H1 (cell line): ENCODE measurements at regions not wholly inside any gene's neighbourhood (a gene's known extent, or its start where the extent isn't known, plus 50 kb on each side); places are given as distances from the start of the nearest gene placed in this dataset.

Experiments used
- BCL11A ChIP-seq, 2 experiments: IDR thresholded peaks; one replicate each; pipeline ENCODE4 v1.6.1; 2011; ENCODE audit warnings: low read depth in 2 of 2, low read length in 2 of 2, mild to moderate bottlenecking in 2 of 2
- CBX5 ChIP-seq: fragments of 300-800, 300-1000 bp; sonication (generic); IDR thresholded peaks from 2 replicates; pipeline ENCODE4 v1.7.1; 2016; ENCODE audit warnings: antibody characterized with exemption, low read length, low read depth
- CEBPB ChIP-seq: IDR thresholded peaks from 2 replicates; pipeline ENCODE4 v1.6.1; 2012; ENCODE audit warnings: low read depth, low read length
- CTCF ChIP-seq, 3 experiments: IDR thresholded peaks; 1 replicate in 2 of 3; 2 replicates in 1 of 3; pipeline versions ENCODE4 v1.5.1 to v1.6.1; 2011; ENCODE audit warnings: low read length in 3 of 3, mild to moderate bottlenecking in 3 of 3, inconsistent platforms in 2 of 3, low read depth in 1 of 3, moderate library complexity in 1 of 3; ENCODE audit not compliant: insufficient read depth in 1 of 3; ENCODE audit errors: control extremely low read depth in 1 of 3
- SIN3A ChIP-seq, 2 experiments: IDR thresholded peaks in 1 of 2; conservative IDR thresholded peaks in 1 of 2; 2 replicates each; pipeline ENCODE4 v1.6.1; 2011 to 2012; ENCODE audit warnings: low read length in 2 of 2, improper control_type of control experiment in 1 of 2, low read depth in 1 of 2, mild to moderate bottlenecking in 1 of 2
- USF2 ChIP-seq: IDR thresholded peaks from 2 replicates; pipeline ENCODE4 v1.6.1; 2011; ENCODE audit warnings: low read length, improper control_type of control experiment
- YY1 ChIP-seq: IDR thresholded peaks from 2 replicates; pipeline ENCODE4 v1.6.1; 2011; ENCODE audit warnings: low read depth, mild to moderate bottlenecking, low read length
- ZNF274 ChIP-seq: IDR thresholded peaks from 2 replicates; pipeline ENCODE4 v1.7.0; 2012; ENCODE audit warnings: low read length, borderline replicate concordance; ENCODE audit errors: extremely low read depth

GRCh38 chr5:32955814-32956213 lies 244.7 kb downstream of the NPR3 start:
- TF ChIP-seq CEBPB (no peak), USF2 (no peak), CTCF (IDR thresholded peaks at IDR 0.05; ENCODE audit: control extremely low read depth in 1 of 3, insufficient read depth in 1 of 3, low read depth in 1 of 3, low read length in 3 of 3) (no peak), BCL11A (IDR thresholded peaks at IDR 0.05; ENCODE audit: low read depth in 2 of 2, low read length in 2 of 2) (no peak), YY1 (no peak), SIN3A (conservative IDR thresholded peaks at IDR 0.05 in 1 of 2, IDR thresholded peaks at IDR 0.05 in 1 of 2; ENCODE audit: low read depth in 1 of 2, low read length in 2 of 2) (no peak), CBX5 (no peak), ZNF274 (no peak)
